Fibroblast of skin of abdomen (primary cell): ENCODE measurements at regions not wholly inside any gene's neighbourhood (a gene's known extent, or its start where the extent isn't known, plus 50 kb on each side); places are given as distances from the start of the nearest gene placed in this dataset.

Experiments used
- DNase-seq: peaks from one replicate; pipeline ENCODE4 v3.0.0-alpha.2; 2013

DNA sequence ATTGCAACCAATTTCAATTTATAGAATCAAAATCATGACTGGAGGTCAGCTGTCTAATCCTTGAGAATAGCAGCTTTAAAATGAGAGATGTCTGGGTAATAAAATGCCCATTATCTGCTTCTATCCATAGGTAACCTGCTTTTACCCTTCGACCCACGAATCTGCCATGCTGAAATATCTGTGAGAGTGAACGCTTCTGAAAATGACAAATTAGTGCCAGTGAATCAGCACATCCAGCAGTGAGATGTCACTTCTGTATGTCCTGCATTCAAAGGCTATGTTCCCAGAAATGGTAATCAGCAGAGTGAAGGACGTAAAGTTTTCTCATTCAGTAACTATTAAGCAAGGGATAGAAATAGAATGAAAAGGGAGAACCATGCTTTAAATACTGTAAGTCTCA is 532.4 kb upstream of the ITGA1 start:
- DNase-seq = no peak

DNA sequence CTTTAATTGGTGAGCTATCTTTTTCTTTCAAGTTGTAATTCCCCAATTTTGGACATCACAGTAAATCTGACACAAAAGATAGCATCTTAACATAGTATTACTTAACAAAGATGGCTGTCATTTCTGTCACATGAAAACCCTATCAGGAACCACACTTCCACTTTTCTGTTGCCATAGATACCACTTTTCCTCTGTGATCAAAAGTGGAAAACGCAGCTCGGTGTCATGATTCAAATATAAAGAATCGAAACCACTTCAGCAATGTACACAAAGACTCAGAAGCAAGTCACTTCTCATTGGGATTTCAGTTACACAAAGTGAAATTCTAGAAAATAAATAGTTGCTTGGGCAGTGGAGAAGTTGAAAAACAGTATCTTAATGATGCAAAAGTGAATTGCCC is 524.9 kb upstream of the ITGA1 start:
- DNase-seq = no peak

DNA sequence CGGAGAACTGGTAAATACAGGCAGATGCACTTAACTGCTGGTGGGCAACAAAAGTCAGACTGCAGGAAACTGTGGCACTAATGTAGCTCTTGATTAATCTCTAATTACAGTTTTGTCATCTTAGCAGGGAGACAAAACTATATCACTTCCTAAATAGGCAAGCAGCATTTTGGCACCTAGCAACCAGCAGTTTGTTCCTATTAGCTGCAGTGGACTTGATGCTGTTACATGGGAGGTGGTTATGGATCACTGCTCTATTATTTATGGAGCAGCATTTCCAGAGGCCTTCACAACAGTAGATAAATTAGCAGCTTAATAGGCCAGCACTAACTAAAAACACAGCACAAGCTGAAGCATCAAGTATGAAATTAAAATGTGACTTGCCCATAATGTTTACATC is 518.3 kb upstream of the ITGA1 start:
- DNase-seq = no peak

DNA sequence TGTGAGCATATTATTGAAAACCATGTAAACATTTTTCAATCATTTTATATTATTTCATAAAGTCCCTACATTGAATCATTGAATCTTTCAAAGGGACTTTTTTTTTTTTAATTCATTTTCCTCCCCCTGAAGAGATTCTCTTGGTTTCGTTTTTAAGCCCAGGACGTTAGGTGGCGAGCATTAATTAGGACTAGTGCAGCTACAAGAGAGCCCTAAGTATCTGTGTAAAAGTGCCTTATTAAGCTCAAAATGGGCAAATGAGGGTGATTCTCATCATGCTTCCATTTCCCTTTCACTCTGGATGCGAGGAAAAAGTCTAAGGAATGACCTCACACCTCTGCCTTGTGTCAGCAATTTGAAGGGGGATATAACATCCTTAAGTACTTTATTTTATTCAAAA is 517.9 kb upstream of the ITGA1 start:
- no peak for DNase-seq

DNA sequence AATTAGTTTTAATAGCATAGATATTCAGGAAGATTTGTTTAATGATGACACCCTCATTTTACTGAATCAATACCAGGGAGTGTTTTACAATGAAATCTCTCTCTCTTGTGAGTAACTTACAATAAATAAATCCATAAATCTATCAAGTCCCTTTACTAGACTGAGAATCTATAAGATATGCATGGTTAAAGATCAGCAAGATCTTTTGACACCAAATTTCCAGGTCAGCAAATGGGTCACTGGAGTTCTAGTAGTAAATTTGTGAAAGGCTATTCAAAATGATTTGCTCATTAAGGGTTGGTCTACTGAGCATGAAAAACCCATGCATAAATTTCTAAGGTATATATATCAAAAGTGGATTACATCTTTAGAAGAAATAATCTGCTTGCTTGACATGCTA is 512.1 kb upstream of the ITGA1 start:
- DNase-seq = no peak

DNA sequence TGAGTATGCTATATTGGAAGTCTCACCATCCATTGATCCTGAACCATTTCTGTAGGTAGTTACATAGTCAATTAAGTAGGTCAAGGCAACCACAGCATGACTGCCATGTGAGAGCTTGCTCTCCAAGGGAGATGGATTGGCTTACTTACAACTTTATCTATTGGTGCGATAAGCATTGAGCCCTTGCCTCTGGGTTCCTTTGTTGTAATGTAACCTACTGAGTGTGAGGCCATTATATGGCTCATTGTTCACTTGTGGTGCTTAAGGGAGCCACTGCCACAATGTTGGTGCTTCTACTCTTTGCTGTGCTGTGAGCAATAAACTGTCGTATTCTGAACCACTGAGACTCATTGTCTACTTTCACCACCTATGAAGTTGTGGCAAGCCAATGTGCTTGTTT is 510.6 kb upstream of the ITGA1 start:
- no peak for DNase-seq

DNA sequence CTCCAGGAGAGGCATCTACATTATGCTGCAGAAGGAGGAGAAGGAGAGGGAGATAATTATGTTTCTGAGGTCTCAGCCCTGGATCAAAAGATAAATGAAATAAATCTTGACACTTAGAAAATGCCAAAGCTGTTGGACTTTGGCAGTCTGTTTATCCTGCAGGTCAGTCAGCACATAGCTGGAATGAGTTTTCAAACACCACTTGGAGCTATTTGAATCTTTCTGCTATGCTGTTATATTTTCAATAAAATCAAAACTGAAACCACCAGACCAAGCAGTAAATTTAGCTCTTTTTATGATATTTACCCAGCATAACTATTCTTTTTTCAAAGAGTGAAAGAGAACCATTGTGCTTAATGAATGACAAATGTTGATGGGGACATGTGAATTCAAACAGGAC is 505.1 kb upstream of the ITGA1 start:
- no peak for DNase-seq

DNA sequence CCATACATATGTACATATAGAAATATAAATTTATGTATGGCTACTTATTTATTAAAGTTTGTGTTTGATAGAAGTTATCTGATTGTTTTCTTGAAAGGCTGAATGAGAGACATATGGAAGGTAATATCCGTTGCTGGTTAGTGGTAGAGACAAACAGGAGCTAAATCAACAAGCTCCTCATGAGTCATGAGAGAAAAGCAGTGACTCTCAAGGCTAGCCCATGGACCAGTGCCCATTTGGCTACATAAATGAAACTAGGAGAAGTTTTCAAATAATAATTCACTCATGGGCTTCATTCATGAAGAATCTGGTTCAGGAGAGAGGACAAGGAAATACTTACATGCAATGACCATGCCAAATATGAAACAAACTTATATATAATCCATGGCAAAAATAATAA is 504.5 kb upstream of the ITGA1 start:
- no peak for DNase-seq

DNA sequence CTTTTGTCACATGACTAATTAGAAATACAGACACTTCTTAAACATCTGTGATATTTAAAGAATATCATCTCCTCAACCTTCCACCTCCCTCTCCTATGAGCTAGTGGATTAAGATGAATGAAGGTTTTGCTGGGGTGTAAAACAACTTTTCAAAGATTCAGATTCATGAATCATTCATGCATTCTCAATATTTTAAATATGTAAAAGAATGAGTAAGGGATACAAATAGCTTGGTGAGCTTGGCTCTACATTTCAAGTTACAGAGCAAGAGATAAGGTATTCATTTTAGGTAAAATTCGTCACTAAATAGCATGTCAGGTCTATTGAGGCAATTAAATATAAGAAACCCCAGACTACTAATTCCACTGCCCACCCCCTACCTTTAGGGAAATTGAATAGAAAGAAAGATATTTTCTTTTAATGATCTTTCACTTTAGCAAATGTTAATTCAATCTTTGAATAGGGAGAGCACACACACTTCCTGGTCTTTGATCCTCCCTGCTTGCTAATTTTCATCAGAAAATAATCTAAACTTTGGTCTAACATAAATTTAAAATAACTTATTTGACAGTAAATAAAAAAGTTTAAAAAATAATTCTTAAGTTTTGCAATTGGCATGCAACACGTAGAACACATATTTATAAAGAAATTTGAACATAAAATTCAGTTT is 486.9 kb upstream of the ITGA1 start:
- DNase-seq = no peak

DNA sequence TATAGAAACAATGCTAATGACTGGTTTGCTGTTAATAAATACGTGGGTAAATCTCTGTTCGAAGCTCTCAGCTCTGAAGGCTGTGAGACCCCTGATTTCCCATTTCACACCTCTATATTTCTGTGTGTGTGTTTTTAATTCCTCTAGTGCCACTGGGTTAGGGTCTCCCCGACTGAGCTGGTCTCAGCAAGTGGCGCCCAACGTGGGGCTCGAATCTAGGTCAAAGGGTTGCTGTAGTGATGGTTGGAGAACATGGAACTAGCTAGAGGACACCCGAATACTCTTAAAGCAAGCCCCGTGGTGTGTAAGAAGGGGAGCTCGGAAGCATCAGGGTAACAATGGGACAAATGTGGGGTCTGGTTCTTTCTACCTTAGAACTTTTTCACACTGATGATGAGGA is 482.9 kb upstream of the ITGA1 start:
- DNase-seq = peak; percentile 0

DNA sequence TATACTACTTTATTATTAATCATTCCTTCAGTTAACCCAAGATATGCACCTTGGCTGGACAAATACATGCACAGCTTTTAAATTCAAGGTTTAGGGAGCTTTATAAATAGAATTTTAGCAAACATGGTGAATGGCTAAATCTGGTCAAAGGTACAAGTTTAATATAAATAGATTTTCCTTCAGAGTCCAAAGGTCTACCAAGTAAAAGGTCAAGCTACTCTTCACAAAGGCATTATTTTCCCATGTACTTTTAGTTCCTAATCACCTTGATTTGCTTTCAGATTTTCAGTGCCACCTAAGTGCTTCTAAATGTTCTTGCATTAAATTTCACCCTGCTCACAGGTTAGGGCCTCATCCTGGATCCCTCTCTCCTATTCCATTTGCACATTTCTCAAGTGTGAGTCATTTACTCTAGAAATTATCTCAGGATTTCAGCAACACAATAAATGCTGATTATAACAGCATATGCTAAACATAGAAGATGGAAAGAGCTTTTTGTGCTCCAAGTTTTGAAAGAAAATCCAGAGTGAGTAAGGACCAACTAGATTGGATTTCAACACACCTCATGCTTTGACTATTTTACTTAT is 459.4 kb upstream of the ITGA1 start:
- DNase-seq = no peak

DNA sequence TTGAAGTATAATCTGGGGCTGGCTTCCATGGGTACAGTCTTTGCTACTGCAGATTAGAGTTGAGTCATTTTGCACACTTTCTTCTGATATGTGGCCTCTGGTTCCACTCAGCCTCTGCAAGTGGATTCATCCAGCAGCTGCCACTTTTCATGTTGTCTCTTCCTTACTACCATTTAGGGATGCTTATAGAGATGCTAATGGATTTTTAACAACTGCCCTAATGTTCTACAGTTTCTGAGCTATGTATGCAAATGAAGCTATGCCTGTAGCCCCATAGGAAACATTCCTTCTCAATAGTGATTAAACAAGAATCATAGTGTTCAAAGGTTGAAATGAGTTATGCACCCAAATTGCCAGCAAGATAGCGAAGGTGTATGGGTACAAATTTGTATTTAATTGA is 456.0 kb upstream of the ITGA1 start:
- DNase-seq = no peak

DNA sequence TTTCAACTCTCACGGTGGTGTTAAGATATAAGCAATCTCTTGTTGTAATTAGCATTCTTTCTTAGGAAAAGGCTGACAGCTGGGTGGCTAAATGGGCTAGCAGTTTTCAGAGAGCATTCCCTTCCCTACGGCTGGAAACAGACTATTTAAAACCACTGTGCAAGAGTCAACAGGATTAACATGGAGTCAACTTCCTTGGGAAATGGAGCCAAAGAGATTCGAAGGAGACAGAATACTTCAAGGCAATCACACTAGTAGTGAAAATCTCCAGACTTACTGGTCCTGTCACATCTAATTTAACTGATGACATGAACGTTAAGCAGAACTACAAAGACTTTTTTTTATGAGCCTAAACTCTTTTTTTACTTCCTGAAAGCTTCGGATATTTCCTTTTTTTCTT is 453.3 kb upstream of the ITGA1 start:
- no peak for DNase-seq

DNA sequence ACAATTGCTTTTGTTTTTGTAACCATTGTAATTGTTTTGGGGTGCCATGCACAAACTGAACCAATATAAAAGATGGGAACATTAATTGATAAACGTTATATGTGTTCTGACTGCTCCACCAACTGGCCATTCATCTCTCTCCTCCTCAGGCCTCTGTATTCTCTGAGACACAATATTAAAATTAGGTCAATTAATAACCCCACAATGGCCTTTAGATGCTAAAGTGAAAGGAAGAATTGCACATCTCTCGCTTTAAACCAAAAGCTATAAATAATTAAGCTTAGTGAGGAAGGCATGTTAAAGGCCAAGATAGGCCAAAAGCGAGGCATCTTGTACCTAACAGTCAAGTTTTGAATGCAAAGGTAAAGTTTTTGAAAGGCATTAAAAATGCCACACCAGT is 448.4 kb upstream of the ITGA1 start:
- no peak for DNase-seq

DNA sequence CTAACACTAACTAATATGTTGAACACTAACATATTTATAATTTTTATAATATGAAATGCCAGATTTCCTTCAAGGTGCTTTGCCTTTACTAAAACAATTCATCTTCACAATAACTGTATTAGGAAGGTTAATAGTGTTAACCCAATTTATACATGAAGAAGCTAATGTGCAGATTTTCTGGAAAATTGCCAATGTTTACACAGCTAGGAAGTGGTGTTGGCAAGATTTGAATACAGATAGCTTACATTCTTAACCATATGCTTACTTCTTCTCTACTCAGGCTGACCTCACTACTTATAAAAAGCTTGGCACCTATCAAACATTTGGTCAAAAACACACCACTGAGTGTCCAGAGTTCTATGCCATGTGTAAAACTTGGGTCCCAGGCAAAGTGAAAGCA is 445.4 kb upstream of the ITGA1 start:
- no peak for DNase-seq

DNA sequence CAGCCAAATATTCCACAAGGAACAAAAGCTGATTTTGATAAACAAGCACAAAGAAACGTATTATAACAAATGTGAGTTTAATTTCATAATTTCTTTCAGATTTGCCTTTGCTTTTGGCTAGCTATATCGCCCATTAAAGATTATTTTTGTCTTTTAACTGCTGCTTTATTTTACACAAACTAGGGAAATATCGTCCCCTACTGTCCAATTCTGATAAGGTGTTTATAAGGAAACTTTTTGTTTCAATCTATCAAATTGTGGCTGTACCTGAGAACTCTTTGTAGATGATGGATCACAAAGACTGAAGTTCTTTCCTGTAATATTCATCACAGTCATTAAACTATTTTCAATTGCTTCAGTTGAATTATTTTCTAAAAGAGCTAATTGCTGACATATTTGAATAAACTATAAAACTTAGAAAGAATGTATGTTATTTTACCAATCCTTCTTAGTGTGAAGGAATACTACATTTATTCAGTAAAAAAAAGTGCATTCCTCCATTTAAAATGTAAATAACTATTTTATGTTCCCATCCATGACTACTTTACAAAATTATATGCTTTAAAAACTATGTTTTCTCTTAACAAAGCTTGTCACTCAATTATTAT is 431.3 kb upstream of the ITGA1 start:
- DNase-seq = no peak

DNA sequence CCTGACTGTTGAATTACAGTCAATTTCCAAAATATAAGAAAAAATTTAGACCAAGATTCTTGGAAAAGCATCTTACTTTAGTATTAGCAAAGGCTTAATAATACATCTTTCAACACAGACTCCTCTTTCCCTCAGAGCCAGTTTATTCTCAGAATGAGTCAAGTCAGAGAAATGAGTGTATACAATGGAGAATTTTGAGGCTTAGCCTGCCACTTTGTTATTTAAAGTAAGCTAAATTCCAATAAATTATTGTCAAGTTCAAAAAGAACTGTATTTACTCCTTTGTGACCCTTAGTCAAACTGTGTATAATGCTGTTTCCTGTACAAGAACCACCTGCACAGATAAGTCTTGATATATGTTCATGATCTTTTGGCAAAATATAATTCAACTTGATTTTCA is 428.5 kb upstream of the ITGA1 start:
- DNase-seq = no peak

DNA sequence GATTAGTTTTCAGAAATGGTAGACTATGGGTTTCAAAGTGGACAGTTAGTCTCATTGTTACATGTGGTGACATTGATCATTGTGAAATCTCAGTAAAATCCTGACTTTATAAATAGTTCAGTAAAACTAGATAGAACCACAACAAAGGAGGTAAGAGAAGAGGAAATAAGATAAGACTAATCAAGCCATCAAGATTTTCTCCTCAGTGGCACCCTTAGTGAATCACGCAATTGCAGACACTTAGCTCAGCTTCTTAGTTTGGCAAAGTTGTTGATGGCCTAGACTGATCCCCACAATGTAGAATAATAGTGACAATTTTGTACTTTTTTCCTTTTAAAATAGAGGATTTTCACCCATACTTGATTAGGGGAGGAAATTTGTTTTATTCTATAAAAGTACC is 426.7 kb upstream of the ITGA1 start:
- no peak for DNase-seq

DNA sequence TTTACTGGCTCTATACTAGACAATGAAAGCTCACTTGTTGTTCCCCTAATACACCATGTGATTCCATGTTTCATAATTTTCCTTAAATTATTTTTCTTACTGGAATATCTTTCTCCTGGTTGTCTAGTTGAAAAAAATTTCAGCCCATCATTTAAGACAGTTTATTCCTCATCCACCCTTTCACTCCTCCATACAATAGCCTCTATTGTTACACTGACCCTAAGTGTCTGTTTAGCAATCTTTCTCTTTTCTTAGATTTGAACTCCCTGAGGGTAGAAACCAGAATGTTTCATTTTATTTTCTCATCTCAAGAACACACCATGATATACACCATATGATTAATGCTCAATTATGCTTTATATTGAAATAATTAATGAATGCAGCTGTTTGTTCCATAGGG is 413.4 kb upstream of the ITGA1 start:
- DNase-seq = no peak

DNA sequence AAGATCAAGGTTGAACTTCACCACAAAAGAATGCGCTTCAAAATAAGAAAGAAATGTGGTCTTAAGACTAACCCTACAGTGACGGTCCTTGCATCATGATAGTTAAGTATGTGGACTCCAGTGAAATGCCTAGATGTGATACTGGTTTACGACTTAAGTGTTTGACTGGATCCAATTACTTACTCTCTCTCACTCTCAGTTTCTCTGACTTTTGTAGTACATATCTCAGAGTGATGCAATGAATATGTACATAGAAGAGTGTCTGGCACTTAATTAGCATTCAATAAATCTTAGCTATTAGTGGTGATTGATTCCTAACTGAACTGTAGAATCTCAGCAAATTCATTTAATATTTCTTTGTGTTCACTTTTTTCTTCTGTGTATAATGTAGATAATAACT is 411.7 kb upstream of the ITGA1 start:
- DNase-seq = no peak

DNA sequence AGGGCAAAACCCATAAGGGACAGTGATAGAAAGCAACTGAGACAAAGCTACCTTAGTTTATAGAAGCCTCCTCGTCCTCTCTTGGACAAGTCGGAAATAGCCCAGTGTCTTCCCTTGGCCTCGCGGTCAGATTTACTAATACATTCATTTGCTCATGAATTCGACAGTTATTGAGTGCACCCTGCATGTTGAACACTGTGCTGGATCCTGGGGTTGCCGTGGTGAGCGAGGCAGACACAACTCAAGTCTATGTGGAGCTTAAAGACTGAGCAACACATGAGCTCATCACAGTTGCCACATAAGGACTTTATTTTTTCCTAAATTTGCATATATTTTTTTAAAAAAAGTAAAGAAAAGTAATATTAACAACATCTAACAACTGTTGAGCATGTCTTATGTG is 411.1 kb upstream of the ITGA1 start:
- DNase-seq = no peak

DNA sequence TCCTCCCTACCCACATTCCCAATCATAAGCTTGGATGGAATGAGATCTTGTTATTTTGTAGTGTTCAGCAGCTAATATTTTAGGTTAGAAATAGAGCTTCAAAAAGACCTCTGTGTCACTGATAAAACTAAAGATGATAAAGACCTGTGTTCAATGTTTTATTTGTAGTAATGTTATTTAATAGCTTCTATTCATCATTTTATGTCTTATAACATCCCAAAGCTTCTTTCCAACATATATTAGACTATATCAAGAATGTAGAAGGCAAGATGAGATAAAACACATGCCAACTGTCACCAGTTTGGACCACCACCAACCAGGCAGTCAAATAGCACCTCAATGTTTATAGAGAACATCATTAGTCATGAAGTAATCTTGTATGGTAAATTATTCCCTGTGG is 409.5 kb upstream of the ITGA1 start:
- DNase-seq = no peak

DNA sequence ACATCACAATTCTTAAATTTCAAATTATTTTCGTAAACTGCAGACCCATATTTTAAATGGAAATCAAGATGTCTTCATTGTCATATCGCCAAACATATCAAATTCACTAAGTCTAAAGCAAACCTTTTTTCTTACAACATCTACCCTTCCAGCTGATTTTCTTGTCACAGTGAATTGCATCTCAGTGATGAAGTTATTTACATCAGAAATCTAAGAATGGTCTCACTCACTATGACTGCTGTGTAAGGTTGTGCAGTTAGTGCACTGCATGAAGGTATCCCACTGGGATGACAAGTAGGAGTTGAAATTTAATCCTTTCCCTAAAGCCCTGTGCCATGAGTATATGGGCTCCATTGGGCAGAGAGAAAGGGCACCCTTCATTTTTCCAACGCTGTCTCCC is 399.4 kb upstream of the ITGA1 start:
- DNase-seq = no peak

DNA sequence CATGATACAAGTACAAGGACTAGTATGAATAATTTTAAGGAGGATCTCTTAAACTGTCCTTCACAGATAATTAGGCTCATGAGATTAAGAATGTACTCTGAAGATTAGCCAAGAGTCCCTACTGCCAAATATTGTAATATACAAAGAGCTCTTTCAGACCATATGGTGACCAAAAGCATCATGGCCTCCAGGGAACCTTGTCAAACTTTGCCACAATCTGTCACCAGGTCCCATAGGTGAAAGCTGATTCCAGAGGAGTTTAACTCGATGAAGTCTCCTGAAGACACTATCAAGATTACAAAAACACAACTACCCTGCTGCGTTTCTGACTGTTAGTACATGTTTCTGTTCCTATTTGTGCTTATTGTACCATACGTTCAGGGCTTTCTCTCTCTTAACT is 395.4 kb upstream of the ITGA1 start:
- no peak for DNase-seq

DNA sequence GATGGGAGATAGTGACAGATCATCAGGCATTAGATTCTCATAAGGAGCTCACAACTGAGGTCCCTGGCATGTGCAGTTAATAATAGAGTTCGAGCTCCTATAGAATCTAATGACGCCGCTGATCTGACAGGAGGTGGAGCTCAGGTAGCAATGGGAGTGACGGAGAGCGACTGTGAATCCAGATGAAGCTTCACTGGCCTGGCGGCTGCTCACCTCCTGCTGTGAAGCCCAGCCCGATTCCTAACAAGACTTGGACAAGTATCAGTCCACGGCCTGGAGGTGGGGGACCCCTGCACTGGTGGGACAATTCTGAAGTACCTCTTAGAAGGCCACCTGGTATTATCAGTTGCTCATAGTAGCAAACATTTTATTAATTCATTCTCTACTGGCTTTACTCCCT is 377.9 kb upstream of the ITGA1 start:
- no peak for DNase-seq
